Erythroblast (primary cell): ENCODE measurements at regions not wholly inside any gene's neighbourhood (a gene's known extent, or its start where the extent isn't known, plus 50 kb on each side); places are given as distances from the start of the nearest gene placed in this dataset.

Experiments
- GATA1 ChIP-seq: IDR thresholded peaks from 2 replicates; pipeline ENCODE4 v1.6.1; 2011; ENCODE audit warnings: low read depth, mild to moderate bottlenecking, control low read depth, low read length, moderate library complexity
- POLR2A ChIP-seq: IDR thresholded peaks from 2 replicates; pipeline ENCODE4 v1.6.1; 2011; ENCODE audit warnings: mild to moderate bottlenecking, low read length

- TF ChIP-seq POLR2A: no peak
- TF ChIP-seq GATA1: no peak
These were observed 1375.0 kb downstream of the EPHA7 start for GRCh38 chr6:92044312-92044711.
